Pons (tissue), 1 donor: ENCODE measurements at regions not wholly inside any gene's neighbourhood (a gene's known extent, or its start where the extent isn't known, plus 50 kb on each side); places are given as distances from the start of the nearest gene placed in this dataset.
A peak's percentile ranks its signal among the peaks of the same experiment; 100 is the strongest.
"Not testable (repeated sequence)": the region's sequence is repeated elsewhere in the genome, so short reads cannot be mapped to it uniquely, and the experiment has no call there.

Experiments used
- DNase-seq: peaks from one replicate; pipeline ENCODE4 v3.0.0-alpha.2; 2016; ENCODE audit warnings: low spot score

DNA sequence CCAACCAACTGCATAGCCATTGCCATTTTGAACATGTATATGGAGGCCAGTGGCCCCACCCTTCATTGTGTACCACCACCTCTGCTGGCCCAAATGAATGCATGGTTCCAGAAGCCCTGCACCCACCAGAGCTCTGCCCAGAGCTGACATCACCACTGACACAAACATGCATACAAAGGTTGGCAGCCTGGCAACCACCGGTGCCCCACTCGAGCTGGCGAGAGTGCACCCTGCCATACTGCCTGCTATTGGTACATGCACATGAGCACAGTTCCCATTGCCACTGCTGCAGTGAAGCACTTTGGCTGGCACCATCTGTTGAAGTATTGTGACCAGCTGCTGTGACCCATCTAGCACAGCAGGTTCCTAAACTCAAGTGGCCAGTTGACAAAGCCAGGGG is 1564.9 kb downstream of the OLFM4 start:
- no peak for DNase-seq

DNA sequence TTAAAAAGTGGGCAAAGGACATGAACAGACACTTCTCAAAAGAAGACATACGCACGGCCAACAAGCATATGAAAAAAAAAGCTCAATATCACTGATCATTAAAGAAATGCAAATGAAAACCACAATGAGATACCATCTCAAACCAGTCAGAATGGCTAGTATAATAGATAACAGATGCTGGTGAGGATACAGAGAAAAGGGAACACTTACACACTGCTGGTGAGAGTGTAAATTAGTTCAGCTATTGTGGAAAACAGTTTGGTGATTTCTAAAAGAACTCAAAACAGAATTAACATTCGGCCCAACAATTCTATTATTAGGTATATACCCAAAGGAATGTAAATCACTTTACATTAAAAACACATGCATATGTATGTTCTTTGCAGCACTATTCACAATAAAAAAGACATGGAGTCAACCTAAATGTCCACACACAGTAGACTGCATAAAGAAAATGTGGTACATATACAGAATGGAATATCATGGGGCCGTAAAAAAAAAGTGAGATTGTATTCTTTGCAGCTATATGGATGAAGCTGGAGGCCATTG is 1569.0 kb downstream of the OLFM4 start:
- no peak for DNase-seq

DNA sequence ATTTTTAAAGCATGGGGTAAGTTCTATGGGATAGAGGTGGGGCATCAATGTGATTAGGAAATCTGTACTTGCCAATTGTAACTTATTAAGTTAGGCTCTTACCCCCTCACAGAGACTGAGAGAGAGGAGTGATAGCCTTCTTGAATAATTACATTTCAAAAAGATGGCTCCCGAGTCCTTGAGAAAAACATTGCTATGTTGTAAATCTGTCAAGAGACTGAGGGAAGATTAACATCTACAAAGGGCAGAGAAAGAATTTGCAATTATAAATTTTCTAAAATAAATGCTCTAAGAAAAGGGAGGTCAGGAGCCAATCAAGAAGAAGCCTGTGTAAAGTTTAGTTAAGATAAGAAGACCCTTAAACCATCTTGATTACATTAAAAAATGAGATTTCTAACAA is 1570.8 kb downstream of the OLFM4 start:
- no peak for DNase-seq

DNA sequence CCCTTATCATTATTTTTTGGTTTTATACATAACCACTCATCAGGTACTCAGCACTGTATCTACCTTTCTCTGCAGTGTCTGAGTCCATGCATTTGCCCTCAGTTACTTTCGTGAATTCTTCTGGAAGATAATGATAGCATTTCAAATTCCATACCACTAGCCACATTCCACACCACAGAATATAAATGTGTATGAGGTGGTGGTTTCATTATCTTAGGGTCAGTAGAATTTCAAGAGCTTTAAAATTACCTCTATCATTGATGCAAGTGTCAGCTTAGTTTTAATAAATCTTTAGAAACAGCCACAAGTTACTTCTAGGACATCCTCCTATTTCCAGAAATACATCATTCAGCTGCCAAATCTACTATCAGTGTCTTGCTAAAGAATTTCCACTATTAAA is 1578.3 kb downstream of the OLFM4 start:
- no peak for DNase-seq

DNA sequence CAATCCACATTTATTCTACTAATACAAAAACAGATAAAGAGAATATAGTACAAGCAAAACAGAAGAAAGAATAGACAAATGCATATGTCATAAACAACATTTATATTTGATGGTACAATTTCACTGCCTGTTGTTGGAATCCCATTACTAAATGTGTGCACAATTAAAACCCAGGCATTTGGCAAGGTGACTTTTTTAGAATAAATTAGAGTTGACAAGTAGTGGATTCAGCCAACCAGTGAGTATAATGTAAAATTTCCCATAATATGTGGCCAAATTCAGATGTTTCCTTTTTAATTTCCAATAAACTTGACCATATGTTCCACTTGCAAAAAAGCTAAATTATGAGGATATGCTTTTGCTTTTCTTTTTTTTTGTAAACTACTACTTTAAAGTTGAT is 1578.8 kb downstream of the OLFM4 start:
- DNase-seq, result no peak

DNA sequence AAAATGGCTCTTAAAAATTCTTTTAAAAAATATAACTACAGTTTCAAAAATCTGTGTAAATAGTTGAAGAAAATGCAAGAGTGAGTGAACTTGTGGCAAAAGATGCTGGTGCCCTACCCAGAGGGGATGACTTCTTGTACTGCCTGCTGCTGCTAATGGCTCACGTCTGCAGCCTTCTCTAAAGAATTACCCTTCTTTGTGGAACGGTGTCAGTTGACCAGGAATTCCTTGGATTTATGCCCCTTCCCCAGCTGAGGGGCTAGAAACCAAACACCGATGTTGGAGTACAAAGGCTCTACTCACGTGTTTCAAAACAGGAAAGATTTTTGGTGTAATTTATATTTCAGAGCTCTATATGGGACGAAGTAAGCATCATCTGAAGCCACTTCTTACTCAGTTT is 1582.8 kb downstream of the OLFM4 start:
- no peak for DNase-seq

DNA sequence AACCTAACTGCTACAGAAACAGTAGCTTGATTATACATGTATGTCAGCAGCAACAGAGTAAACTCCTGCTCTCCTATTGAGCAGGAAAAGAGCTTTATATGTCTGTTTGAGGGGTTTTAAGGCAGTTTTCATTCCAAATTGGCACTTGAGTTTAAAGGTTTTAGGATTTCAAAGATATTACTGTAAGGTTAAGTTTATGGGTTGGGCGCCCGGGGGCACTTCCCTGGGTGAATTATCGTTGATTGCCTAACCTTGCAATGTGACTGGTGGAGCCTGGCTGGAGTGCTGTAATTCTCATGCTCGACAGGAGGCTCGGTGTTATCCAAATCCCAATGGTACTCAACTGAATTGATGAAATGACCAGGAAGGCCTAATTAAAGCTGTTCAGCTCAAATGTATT is 1586.1 kb downstream of the OLFM4 start:
- no peak for DNase-seq

DNA sequence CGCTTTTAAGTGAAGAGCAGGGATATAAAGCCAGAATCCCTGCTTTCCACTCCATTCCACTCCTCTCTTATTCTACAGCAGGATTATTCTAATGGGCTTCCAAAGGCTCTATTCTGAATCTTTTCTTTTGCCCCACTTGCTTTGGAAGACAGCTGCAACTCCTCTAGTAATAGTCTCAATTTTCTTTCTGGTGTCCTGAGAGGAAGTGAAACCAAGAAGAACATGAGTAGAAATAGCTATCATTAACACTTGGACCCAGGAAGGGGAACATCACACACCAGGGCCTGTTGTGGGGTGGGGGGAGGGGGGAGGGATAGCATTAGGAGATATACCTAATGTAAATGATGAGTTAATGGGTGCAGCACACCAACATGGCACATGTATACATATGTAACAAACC is 1597.9 kb downstream of the OLFM4 start:
- DNase-seq, result not testable (repeated sequence)

DNA sequence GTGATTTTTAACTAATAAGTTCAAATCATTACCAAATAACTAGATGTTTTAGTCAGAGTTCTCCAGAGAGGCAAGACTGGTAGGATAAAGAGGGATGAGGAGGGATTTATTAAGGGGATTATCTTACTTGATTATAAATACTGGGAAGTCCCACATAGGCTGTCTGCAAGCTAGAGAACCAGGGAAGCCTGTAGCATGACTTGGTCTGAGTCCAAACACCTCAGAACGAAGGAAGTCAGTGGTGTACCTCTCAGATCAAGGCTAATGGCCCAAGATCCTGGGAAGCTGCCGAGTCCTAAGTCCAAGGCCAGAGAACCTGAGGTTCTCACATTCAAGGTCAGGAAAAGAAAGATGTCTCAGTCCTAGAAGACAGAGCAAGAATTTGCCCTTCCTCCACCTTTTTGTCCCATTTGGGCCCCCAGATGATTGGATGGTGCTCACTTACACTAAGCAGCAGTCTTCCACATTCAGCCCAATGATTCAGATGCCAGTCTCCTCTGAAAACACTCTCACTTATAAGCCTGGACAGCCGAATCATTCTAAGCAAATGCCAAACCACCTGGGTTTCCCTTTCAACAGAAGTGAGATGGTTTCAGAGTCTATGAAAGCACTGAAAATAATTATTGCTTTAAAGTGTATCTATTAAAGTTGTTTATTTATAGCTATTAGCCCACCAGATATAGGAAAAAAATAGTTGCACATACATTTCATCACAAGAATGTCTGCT is 1599.2 kb downstream of the OLFM4 start:
- DNase-seq, result no peak

DNA sequence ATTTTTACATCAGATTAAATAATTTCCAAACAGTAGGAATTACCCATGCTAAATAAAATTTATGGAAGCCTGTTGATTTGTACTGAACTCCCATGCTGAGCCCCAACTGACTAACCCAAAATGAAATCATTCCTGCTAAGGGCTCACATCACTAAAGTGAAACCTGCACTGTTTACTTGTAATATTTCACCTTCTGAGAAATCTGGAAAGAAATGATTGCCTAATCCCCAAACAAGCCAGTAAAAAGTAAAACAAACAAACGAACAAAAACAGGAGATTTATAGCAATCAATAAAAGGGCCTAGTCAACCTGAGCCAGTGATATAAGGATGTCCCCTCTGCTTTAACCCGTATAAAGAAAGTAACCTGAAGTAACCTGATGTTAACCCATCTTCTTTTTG is 1599.8 kb downstream of the OLFM4 start:
- DNase-seq, result no peak

DNA sequence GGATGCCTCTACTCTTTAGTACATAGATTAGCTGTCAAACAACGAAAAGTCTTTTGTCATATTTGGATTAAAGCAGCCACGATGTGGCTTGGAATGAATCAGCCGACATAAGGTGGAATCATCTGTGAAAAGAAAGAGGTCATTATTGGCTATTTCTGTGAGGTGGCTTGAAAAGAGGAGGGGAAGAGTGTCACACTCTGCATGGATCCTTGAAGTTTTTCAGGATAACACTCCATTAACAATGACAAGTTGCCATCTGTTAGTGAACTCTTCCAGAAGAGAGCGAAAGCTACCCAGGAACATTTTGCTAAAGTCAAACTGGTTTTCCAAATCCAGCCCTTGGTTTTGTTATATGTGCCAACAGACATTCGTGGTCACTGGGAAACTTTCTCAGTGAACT is 1604.8 kb downstream of the OLFM4 start:
- DNase-seq, result peak; percentile 4

DNA sequence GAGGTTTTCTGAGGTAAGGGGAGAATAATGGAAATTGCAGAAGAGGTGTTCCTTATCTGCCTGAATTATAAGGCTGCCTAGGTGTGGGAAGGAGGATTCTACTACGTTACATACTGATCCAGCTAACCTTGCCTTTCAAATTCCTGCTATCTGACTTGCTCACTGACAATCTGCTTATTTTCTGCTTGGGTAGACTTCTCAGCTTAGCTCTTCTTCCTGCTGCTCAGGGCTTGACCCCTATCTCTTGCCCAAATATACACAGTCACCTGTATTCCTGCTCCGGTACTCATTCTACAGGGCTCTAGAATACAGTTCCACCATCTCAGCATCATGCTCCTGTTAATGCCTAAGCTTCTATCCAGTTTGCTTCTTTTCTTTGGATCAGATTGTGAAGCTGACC is 1607.6 kb downstream of the OLFM4 start:
- no peak for DNase-seq

DNA sequence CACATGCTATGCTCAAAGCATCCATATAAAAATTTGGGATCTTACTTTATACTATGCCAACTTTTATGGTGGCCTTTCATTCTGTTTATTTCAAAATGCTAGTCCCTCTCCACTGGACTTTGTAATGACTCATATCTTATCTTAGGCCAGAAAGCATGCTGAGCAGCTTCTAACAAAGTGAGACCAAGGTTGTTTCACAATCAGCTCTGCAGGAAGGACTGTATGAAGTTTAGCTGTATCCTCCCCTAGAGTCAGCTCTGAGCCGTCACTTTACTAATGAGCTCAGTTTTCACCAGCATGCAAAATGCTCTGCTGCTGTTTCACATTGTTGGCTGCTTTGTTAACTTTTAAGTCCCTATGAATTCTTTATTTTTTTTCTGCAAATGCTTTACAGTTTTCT is 1608.8 kb downstream of the OLFM4 start:
- DNase-seq, result peak; percentile 6

DNA sequence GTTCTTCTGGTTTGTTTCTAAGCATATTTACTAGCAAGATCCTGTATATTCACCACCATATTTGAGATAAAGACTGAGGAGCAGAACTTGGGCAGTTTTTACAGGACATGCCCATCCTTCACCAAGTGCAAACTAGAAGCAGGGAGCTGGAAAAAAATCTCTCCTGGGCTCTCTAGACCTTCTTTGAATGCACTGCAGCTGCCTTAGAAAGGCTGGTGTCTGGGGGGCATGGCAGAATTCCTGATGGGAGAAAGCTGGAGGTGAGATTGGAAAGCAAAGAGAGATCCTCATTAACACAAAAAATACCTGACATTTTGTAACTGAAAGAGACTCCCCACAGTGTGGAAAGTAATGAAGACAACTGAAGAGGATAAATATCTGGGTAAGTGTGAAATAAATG is 1612.1 kb downstream of the OLFM4 start:
- DNase-seq, result no peak

DNA sequence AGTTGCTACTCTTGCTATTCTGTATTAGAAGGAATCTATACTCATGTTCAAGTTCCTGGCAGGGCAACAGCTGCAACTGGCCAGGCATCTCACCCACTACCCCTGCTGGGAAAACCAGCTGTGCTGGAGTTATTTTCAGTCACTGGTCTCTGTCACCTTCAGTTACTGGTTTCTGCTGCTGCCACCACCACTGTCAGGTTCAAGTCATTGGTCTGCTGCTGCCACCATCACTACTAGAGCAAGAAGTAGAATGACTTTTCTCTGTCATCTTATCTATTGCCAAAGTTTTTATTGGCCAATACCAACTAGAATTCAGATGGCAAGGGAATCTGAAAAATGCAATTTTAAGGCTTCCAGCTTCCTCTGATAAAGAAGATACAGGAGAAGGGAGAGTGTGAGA is 1615.2 kb downstream of the OLFM4 start:
- no peak for DNase-seq

DNA sequence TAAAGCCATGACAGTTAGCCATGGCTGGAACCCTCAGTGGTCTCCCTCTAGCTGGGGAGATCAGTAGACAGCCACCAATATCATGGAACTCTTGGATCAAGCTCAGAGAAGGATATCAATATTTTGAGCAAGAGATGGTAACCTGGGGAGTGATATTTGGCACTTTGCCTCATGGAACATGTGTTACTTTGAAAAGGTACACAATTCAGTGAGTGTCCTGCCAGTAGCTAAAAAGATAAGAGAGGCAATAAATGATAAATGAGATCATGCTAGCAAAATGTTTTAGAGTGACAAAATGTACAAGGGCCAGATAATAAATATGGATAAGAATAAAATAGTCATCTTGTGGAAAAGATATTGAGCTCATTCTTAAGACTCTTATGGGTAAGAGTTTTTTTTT is 1618.7 kb downstream of the OLFM4 start:
- no peak for DNase-seq

DNA sequence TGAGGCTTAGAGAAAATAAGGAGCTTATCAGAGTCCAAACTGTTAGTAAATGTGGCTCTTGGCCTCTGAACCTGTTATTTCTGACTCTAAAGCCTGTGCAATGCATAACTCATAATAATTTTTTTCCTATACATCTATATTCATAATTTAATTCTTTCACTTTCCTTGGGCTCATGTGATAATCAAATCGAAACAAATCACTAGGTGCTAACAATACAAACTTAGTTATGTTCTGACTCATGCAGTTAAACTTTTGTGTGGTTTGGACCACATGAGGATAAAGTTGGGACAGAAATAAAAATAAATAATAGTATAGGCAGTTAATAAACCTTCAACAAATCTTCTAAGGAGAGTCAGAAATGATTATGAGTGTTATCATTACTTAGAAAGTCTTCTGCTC is 1629.0 kb downstream of the OLFM4 start:
- DNase-seq, result no peak

DNA sequence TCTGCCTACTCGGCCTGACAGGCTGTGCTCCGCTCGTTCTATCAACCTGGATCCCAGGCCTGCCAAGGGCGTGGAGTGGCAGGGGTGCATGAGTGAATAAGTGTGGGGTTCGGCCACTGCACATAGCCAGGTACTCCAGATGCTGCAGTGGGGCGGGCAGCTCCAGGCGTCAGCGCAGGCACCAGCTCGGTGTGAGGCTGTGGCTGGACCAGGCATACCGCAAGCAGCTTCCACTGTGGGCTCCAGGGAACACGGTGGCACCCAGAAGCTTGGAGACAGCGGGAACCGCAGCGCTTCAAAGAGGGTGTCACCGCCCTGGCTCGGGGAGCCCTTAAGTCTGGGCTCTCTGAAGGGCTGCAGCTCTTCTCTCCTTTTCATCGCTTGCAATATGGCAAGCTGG is 1630.2 kb downstream of the OLFM4 start:
- DNase-seq, result no peak

DNA sequence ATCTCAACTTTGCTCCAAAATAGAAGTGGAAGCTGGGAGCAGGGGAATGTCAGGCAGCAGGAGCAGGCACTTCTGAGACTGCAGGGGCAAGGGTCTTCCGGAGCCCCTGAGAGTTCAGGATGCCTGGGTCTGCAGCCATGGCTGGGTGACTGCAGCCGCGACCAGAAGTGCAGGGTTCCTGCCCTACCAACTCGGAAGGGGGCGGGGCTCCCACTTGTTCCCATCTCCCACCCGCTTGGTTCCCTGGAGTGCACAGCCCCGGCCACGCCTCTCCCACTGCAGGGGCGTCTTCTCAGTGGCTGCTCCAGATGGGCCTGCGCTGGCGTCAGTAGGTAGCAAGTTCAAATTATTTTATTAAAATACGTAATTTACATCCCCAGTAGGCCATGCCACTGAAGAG is 1631.7 kb downstream of the OLFM4 start:
- no peak for DNase-seq

DNA sequence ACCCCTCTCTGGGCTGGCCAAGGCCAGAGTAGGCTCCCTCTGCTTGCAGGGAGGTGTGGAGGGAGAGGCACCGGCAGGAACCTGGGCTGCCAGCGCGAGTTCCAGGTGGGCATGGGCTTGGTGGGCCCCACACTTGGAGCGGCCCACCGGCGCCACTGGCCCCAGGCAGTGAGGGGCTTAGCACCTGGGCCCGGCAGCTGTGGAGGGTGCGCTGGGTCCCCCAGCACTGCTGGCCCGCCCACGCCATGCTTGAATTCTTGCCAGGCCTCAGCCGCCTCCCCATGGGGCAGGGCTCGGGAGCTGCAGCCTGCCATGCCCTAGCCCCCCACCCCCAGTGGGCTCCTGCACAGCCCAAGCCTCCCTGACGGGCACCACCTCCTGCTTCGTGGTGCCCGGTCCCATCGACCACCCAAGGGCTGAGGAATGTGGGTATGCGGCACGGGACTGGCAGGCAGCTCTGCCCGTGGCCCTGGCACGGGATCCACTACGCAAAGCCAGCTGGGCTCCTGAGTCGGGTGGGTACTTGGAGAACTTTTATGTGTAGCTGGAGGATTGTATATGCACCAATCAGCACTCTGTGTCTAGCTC is 1648.0 kb downstream of the OLFM4 start:
- DNase-seq, result no peak

DNA sequence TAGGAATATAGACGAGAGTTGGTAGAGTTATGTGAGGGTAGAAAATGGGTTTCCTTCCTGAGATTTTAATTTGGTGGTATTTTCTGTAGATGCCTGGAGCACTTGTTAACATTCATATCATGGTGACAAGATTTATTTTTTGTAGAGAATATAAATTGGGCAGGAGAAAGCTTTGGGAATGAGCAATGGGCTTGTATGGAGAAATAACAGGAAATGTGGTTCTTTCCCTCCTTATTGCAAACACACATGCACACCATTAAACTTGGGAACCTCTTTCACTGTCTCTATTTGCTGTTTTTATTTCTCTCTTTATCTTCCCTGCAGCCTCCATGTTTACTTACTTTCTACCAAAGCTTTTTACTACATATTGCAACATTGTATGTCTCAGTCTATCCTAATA is 1653.6 kb downstream of the OLFM4 start:
- DNase-seq, result no peak

DNA sequence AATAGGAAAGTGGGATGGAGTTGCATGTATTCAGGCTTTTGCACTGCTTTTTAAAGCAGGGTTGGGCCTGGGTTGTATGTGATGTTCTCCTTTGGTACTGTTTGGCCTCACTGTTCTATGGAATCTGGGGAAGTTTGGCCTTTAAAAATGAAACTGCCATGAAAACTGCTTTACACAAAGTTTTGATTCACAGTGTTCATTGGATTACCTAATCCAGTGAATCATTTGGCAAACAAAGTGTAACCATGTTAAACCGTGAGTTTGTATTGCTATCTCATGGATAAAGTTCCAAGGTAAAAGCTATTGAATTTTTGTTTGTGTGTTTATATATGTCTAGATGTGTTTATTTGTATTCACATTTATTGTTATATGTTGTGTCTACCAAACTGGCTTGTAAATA is 1658.6 kb downstream of the OLFM4 start:
- DNase-seq, result no peak

DNA sequence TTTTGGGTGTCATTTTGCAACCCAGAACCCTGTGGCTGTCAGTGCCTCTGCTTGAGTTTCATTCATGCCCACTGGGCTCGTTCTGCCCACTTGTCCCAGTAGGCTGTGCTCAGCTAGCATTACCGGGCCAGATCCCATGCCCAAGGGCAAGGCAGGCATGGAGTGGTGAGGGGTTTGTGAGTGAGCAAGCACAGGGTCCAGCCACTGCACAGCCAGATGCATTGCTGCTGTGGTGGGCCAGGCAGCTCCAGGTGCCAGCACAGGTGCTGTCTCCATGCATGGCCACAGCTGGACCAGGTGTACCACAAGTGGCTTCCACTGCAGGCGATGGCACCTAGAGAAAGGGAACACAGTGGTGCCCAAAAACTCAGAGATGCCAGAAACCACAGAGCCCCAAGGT is 1671.2 kb downstream of the OLFM4 start:
- DNase-seq, result no peak

DNA sequence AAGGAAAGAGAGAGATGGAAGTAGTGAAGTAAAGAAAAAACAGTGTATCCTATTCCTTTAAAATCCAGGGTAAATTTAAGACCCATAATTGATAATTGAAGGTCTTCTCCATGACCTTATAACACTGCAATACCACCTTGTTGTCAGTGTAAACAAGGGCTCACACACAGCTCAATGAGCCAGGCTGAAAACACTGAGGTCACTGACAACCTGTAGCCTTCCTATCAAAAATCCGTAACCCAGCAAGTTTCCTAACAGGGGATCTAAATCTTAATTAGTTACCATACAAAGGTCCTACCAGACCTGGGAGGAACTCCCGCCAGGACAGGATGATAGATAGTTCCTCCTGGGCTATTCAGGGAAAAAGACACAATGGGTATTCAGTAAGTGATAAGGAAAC is 1677.1 kb downstream of the OLFM4 start:
- no peak for DNase-seq
